ENCODE measurements at regions not wholly inside any gene's neighbourhood (a gene's known extent, or its start where the extent isn't known, plus 50 kb on each side); places are given as distances from the start of the nearest gene placed in this dataset.

DNA sequence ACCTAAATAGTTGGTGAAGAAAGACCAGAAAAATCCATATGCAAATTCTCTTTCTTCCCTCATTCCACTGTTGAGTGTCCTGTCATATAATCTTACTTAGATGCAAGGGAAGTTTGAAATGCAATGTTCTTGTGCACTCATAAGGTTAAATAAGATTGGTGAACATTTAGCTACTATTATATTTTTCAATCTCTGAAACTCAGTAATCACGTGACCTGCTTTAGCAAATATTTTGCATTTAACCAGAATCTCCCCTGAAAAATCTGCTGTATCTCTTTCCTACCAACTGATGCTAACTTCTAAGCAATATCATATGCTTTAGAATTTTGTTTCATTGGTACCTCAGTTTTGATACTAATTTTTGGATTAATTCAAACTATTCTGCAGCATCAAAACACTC is 533.2 kb downstream of the RIT2 start:
- no peak for DNase-seq (ENCODE audit: extremely low spot score)
- Histone ChIP-seq H3K36me3 (no peaks in the 10 kb centered on the region), H3K27me3 (no peaks in the 10 kb centered on the region), H3K27ac (replicated peaks in 1 of 4) (no peak overlapping the region), H3K9me3 (no peaks in the 10 kb centered on the region), H3K4me1 (no peaks in the 10 kb centered on the region), H3K4me3 (no peak overlapping the region)
- WGBS = 85% methylated on average over 1 of the region's 1 CpG
- intact Hi-C loops (cut with DNase I) = no loop called here
- TF ChIP-seq POLR2AphosphoS5 (IDR thresholded peaks at IDR 0.05) = no peak
- no peak for TF ChIP-seq EP300 (IDR thresholded peaks at IDR 0.05)
- TF ChIP-seq CTCF (IDR thresholded peaks at IDR 0.05) = no peak
- TF ChIP-seq POLR2A (IDR thresholded peaks at IDR 0.05; ENCODE audit: low read depth) = no peak

DNA sequence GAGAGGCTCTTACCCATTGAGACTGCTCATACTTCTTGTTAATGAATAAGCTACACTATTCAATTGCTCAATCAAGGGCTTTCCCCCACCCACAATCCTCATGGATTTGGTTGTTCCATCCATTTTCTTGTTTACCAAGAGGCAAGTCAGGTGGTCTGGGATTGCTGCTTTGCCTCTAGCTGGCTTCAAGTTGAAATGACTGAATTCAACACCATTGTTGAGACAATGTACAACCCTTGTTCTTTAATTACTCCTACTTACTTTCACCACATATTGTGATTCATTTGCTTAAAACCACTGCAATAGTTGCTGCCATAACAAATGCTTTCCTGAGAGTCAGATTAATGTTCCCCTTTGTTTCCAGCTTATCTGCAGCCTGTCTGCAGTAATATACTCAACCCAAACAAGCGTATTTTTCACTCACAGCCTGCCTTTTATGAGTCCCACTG is 532.2 kb downstream of the RIT2 start:
- no peaks in the 10 kb centered on the region for H3K9me3 ChIP-seq
- no peak for TF ChIP-seq POLR2A (IDR thresholded peaks at IDR 0.05; ENCODE audit: low read depth)
- no peak for TF ChIP-seq POLR2AphosphoS5 (IDR thresholded peaks at IDR 0.05)
- TF ChIP-seq EP300 (IDR thresholded peaks at IDR 0.05) = no peak
- no peak for TF ChIP-seq CTCF (IDR thresholded peaks at IDR 0.05)
- H3K36me3 ChIP-seq = no peaks in the 10 kb centered on the region
- no peaks in the 10 kb centered on the region for H3K4me1 ChIP-seq
- no peak overlapping the region for H3K4me3 ChIP-seq
- no peak for DNase-seq (ENCODE audit: extremely low spot score)
- WGBS = 46% methylated on average over 1 of the region's 1 CpG
- no peaks in the 10 kb centered on the region for H3K27me3 ChIP-seq
- intact Hi-C loops (cut with DNase I) = no loop called here
- no peak overlapping the region for H3K27ac ChIP-seq (replicated peaks in 1 of 4)

- Histone ChIP-seq H3K9me3 (no peaks in the 10 kb centered on the region), H3K27me3 (no peaks in the 10 kb centered on the region), H3K4me1 (no peaks in the 10 kb centered on the region), H3K36me3 (no peaks in the 10 kb centered on the region), H3K4me3 (no peak overlapping the region), H3K27ac (replicated peaks in 1 of 4) (no peak overlapping the region)
- WGBS = 87% methylated on average over 2 of the region's 2 CpGs
- intact Hi-C loops (cut with DNase I) = no loop called here
- no peak for DNase-seq (ENCODE audit: extremely low spot score)
- TF ChIP-seq POLR2A (IDR thresholded peaks at IDR 0.05; ENCODE audit: low read depth) = no peak
- no peak for TF ChIP-seq CTCF (IDR thresholded peaks at IDR 0.05)
- TF ChIP-seq EP300 (IDR thresholded peaks at IDR 0.05) = no peak
- TF ChIP-seq POLR2AphosphoS5 (IDR thresholded peaks at IDR 0.05) = no peak
Measured at GRCh38 chr18:42586601-42587000, 528.9 kb downstream of the RIT2 start.

GRCh38 chr18:42588786-42589185 is 526.7 kb downstream of the RIT2 start:
- DNase-seq (ENCODE audit: extremely low spot score) = no peak
- intact Hi-C loops (cut with DNase I) = no loop called here
- Histone ChIP-seq H3K36me3 (no peaks in the 10 kb centered on the region), H3K4me3 (no peak overlapping the region), H3K9me3 (no peaks in the 10 kb centered on the region), H3K4me1 (no peaks in the 10 kb centered on the region), H3K27me3 (no peaks in the 10 kb centered on the region), H3K27ac (replicated peaks in 1 of 4) (no peak overlapping the region)
- 52% methylated on average over 3 of the region's 3 CpGs for WGBS
- TF ChIP-seq EP300 (IDR thresholded peaks at IDR 0.05) (no peak), POLR2A (IDR thresholded peaks at IDR 0.05; ENCODE audit: low read depth) (no peak), CTCF (IDR thresholded peaks at IDR 0.05) (no peak), POLR2AphosphoS5 (IDR thresholded peaks at IDR 0.05) (no peak)

DNA sequence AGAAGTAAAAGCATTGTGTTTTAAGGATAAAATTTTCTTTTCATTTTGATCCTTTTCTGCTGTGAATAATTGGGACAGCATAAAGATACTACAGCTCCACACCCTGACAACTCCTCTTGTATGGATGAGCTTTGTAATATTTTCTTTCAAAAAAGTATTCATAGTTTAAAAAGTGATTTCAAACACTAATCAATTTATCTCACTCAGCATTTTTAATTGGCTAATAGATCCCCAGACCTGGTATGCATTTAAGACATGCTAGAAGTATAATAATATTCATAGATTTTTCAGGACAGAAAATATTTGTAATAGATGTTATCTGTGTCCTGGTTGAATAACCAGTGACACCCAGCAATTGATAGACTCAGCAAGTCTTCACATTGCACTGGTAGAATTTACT is 510.7 kb downstream of the RIT2 start:
- Histone ChIP-seq H3K27ac (replicated peaks in 1 of 4) (no peak overlapping the region), H3K4me1 (no peaks in the 10 kb centered on the region), H3K27me3 (no peaks in the 10 kb centered on the region), H3K4me3 (no peak overlapping the region), H3K36me3 (no peaks in the 10 kb centered on the region), H3K9me3 (no peaks in the 10 kb centered on the region)
- DNase-seq (ENCODE audit: extremely low spot score) = no peak
- no peak for TF ChIP-seq POLR2A (IDR thresholded peaks at IDR 0.05; ENCODE audit: low read depth)
- no peak for TF ChIP-seq EP300 (IDR thresholded peaks at IDR 0.05)
- no peak for TF ChIP-seq POLR2AphosphoS5 (IDR thresholded peaks at IDR 0.05)
- TF ChIP-seq CTCF (IDR thresholded peaks at IDR 0.05) = no peak
- intact Hi-C loops (cut with DNase I) = no loop called here
